Stimulated activated CD8-positive, alpha-beta memory T cell treated with anti-CD3 and anti-CD28 coated beads, Interleukin-15, amount 100 ng/mL, for 4 hours (primary cell): ENCODE measurements at regions not wholly inside any gene's neighbourhood (a gene's known extent, or its start where the extent isn't known, plus 50 kb on each side); places are given as distances from the start of the nearest gene placed in this dataset.

Source experiments
- DNase-seq, 2 donors: peaks; one replicate each; pipeline ENCODE4 v3.0.0-alpha.2; 2020; ENCODE audit warnings: low read depth in 2 of 2

- DNase-seq = no peak
Observed at GRCh38 chr18:67232991-67233390, 283.5 kb downstream of the DSEL start.

GRCh38 chr18:67232406-67232805 is 284.1 kb downstream of the DSEL start:
- no peak for DNase-seq

- DNase-seq = no peak
Observed at GRCh38 chr18:67222887-67223286, 293.6 kb downstream of the DSEL start.

- DNase-seq = no peak
Observed at GRCh38 chr18:67219821-67220220, 296.7 kb downstream of the DSEL start.

DNA sequence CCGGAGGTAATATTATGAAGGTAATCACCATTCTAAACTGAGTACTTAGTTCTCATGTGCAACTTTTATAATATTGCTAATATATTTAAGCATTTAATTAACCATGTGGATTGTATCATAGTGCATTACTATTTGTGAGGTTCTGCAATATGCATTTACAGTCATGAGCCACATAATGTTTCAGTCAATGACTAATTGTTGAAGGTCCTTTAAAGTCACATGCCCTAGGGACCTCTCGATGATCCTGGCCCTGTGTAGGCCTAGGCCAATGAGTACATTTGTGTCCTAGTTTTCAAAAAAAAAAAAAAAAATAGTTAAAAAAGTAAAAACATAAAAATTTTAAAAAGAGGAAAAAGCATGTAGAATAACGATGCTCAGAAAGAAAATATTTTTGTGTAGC is 298.0 kb downstream of the DSEL start:
- no peak for DNase-seq

- DNase-seq = peak in 1 of 2 donors; percentile 15
Observed at GRCh38 chr18:67217551-67218166, 298.9 kb downstream of the DSEL start.

DNA sequence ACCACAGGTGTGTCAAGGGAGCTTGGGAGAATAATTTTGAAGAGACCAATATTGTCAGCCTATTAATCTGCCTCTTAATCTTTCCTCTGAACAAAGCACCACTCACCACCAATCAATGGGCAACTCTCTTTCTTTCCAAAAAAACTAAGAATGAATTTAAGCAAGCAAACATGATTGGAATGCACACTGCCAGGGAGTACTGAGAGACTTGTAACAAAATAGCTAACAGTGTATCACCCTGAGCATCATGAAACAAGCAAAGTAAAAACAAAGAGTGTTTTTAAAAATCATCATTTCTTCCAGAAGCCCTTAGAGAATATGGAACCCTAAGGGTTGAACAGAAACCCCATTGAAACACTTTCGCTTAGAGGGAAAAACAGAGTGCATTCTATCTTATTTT is 299.7 kb downstream of the DSEL start:
- no peak for DNase-seq

DNA sequence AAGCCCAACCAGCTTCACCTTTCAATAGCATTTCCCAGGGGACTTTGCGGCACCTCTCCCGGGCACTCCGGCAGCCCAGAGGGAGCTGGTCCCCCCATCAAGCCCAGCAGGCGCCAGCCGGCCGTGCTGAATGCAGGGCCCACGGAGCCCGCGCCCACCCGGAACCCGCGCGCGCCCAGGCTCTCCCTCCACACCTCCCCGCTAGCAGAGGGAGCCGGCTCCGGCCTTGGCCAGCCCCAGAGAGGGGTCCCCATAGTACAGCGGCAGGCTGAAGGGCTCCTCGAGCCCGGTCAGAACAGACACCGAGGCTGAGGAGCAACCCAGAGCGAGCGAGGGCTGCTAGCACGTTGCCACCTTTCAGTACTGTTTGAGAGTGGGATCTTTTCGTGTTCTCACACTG is 300.8 kb downstream of the DSEL start:
- DNase-seq = no peak

- DNase-seq = no peak
Observed at GRCh38 chr18:67211646-67212045, 304.9 kb downstream of the DSEL start.

- no peak for DNase-seq
Observed at GRCh38 chr18:67200665-67201064, 315.9 kb downstream of the DSEL start.

DNA sequence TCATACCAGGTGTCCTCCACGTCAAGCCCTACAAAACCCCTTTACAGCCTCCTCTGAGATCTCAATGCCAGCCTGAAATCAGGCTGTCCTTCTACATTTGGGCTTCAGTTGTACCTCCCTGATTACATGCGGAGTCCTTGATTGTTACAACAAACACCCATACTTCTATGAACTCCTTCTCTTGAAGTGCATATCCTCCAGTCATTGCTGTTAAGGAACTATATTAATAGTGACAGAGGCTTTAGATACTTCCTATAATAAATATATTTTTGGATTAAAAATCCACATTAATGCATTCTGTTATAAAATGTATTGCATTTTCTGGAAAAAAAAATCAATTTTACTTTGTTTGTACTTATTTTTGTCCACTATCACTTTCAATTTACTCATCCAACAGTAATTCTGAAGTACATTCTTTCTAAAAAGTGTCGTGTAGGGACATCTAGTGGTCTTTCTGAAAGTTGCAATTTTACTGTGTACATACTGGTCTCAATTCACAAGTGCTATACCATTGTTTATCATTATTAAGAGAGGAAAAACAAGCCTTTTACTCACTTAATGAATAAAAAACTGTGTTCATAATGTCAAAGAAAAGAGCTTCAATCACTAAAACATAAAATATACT is 316.4 kb downstream of the DSEL start:
- no peak for DNase-seq

DNA sequence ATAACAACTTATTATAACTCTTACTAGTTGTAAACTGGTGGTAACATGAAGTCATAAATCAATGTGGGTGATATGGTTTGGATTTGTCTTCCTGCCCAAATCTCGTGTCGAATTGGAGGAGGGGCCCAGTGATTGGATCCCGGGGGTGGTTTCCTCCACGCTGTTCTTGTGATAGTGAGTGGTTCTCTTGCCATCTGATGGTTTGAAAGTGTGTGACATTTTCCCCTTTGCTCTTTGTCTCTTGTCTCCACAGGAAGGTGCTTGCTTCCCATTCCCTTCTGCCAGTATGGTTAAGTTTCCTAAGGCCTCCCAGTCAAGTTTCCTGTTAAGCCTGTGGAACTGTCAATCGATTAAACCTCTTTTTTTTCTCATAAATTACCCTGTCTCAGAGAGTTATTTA is 321.6 kb downstream of the DSEL start:
- DNase-seq = no peak

DNA sequence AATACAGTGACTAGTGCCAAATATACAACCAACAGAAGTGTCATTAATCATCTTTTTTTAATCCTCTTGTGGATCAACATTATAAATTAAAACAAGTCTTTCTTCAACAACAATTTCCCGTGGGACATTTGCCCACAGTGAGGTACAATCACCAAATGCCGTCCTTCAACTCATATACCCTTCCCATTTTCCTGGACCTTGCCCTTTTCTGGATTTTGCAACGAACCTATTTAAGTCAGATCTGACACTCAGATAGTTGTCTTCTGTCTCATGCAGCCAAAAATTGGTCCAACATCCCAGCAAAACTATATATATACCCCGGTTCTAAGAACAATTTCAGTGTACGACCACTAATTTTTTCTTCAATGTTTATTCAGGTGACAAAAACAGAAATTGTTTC is 324.0 kb downstream of the DSEL start:
- DNase-seq = no peak

GRCh38 chr18:67183398-67183797 is 333.1 kb downstream of the DSEL start:
- no peak for DNase-seq

DNA sequence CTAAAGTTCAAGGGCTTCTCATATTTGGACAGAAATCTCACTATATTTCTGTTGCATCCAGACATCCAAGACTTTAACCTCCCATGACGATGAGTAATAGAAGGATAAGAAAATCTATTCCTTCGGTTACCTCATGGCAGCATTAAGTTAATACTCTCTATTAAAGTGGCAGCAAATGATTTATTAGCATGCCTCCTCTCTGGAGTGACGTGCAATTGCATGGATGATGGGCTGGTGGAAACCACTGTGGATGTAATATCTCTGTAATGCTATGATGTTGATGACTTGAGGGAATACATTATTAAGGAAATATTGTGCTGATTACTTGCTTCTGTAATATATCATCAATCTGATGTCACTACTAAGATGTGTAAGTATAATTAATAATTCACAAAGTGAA is 336.8 kb downstream of the DSEL start:
- DNase-seq = no peak

- no peak for DNase-seq
Observed at GRCh38 chr18:67159662-67160061, 356.9 kb downstream of the DSEL start.

DNA sequence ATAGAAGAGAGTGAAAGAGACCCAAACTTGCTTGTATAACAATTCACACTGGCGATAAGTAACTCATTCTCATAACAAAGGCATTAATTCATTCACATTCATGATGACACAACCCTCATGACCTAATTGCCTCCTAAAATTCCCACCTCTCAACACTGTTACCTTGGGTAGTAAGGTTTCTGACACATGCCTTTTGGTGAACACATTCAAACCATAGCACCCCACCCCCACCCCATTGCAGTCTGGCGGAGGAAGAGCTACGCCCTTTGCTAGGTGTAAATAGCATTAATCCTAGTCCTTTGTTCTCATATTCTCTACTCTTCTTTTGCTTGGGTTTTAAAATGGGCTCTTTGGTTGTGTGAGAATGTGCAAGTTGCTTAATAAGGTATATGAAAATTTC is 361.5 kb downstream of the DSEL start:
- no peak for DNase-seq

- no peak for DNase-seq
Observed at GRCh38 chr18:67151366-67151765, 365.2 kb downstream of the DSEL start.

GRCh38 chr18:67145586-67146292 is 370.8 kb downstream of the DSEL start:
- DNase-seq = no peak

- no peak for DNase-seq
Observed at GRCh38 chr18:67144329-67144728, 372.2 kb downstream of the DSEL start.

DNA sequence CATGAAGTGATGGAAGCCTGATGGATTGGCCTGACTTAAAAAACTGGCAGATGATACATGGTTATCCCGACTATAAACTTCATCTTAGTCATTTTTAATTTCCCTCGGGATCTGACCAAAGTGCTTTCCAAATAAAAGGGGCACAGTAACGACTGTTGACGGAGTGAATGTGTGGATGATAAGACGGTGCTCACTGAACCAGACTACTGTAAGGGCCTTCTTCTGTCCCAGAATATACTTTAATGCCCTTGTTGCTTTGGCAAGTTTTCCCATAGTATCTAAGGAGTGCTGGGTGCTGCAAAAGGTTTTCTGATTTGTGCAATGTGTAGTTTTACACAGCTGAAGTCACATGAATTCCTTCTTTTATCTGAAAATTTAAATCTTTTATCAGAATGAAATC is 373.5 kb downstream of the DSEL start:
- DNase-seq = no peak

DNA sequence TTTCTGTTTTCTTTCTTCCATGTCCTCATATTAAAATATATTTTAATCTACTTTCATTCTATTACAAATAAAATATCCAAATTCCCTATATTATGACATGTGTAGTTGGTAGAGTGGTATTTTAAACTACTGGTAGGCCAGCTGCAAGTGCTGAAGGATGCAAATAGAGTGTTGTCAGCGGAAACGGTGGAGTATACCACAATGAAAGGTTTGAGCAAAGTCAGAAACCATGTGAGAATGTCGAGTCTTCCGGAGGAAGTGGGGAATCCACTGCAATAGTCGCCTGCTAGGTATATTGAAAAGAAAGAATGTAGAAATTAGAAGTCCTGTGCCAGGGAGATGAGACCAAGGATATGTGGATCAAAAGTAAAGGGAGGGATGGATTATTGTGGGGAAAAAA is 373.9 kb downstream of the DSEL start:
- DNase-seq = no peak

DNA sequence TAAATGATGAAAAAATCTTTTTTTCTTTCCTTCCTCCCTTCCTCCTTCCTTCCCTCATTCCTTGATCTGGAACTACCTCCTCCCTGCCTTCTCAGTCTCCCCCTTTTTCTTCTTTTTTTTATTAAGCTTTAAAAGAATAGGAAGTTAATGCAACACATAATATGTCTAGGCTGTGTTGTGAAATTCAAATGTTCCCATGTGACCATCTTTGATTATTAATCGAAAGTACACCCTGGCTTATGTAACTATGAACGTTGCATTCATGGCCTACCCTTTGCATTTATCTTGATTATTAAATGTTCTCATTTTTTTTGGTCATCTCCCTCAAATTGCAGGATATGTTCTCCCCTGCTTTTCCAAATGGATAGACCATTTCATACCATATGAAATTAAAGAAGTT is 376.0 kb downstream of the DSEL start:
- no peak for DNase-seq
